GM12878 (cell line): ENCODE measurements at regions not wholly inside any gene's neighbourhood (a gene's known extent, or its start where the extent isn't known, plus 50 kb on each side); places are given as distances from the start of the nearest gene placed in this dataset.

Experiments
- ATAC-seq: fragments of 200-7000 bp; cut with Tn5 transposase; 3 replicates; pipeline ENCODE4 v1.9.1; 2020; ENCODE audit warnings: mild to moderate bottlenecking, moderate library complexity
- BruUV-seq: library from RNA; stranded (reverse); fragments of 400-500 nt; replicated peaks from 2 replicates; lab custom pipeline; 2021; lab: Mats Ljungman, UMichigan
- CTCF ChIA-PET: fragments of 300-600 bp; sonication (Branson Sonifier 250); formaldehyde crosslinking; extraction: SDS; loops from one replicate; lab custom pipeline; 2021; ENCODE audit warnings: inconsistent platforms; lab: Yijun Ruan, JAX
- POLR2A ChIA-PET: fragments of 350-600 bp; formaldehyde crosslinking; extraction: SDS; loops from one replicate; lab custom pipeline; 2021; ENCODE audit warnings: inconsistent platforms; lab: Charles Lee
- RAD21 ChIA-PET: fragments of 300-600 bp; sonication (Branson Sonifier 250); formaldehyde crosslinking; loops from one replicate; lab custom pipeline; 2023; ENCODE audit warnings: antibody characterized with exemption; ENCODE audit not compliant: unreplicated experiment; lab: Charles Lee
- SMC1A ChIA-PET: fragments of 300-600 bp; sonication (Branson Sonifier 250); formaldehyde crosslinking; loops from one replicate; lab custom pipeline; 2023; ENCODE audit not compliant: unreplicated experiment, uncharacterized antibody; lab: Charles Lee
- DNase-seq: peaks from one replicate; pipeline ENCODE4 v3.0.0-alpha.2; 2011; ENCODE audit warnings: low read depth, low spot score
- FAIRE-seq: peaks from 3 replicates; lab custom pipeline; 2011; peaks lifted over from hg19 to GRCh38; lab: Jason Lieb, UNC
- H2AFZ ChIP-seq: 2 replicates; pipeline ENCODE4 v1.6.0; 2011; ENCODE audit warnings: low read depth, low read length, control low read depth; ENCODE audit not compliant: control insufficient read depth
- H3K27ac ChIP-seq: 2 replicates; pipeline ENCODE4 v1.5.1; 2011; ENCODE audit warnings: control low read depth; ENCODE audit not compliant: control insufficient read depth, insufficient read depth
- H3K27me3 ChIP-seq, 2 experiments: replicated peaks in 1 of 2; 2 replicates each; pipeline versions ENCODE4 v1.6.0 to v1.6.1; 2011; ENCODE audit warnings: low read length in 1 of 2; ENCODE audit not compliant: control insufficient read depth in 2 of 2, insufficient read depth in 2 of 2
- H3K36me3 ChIP-seq, 2 experiments: 2 replicates each; pipeline ENCODE4 v1.5.1; 2011; ENCODE audit warnings: low read length in 1 of 2; ENCODE audit not compliant: control insufficient read depth in 2 of 2, insufficient read depth in 2 of 2
- H3K4me1 ChIP-seq: 2 replicates; pipeline ENCODE4 v1.6.1; 2011; ENCODE audit warnings: mild to moderate bottlenecking, low read length, moderate library complexity, mixed read lengths; ENCODE audit not compliant: control insufficient read depth, insufficient read depth
- H3K4me2 ChIP-seq: 2 replicates; pipeline ENCODE4 v1.6.0; 2011; ENCODE audit warnings: control low read depth; ENCODE audit not compliant: control insufficient read depth, insufficient read depth
- H3K4me3 ChIP-seq: fragments of 200-600 bp; sonication (generic); 2 replicates; pipeline ENCODE4 v1.5.1; 2016
- H3K79me2 ChIP-seq: 2 replicates; pipeline ENCODE4 v1.6.0; 2011; ENCODE audit warnings: low read length; ENCODE audit not compliant: control insufficient read depth, insufficient read depth
- H3K9ac ChIP-seq: 2 replicates; pipeline ENCODE4 v1.8.0; 2011; ENCODE audit warnings: low read length, control low read depth, mixed read lengths; ENCODE audit not compliant: control insufficient read depth, insufficient read depth
- H3K9me3 ChIP-seq: replicated peaks from 3 replicates; pipeline ENCODE4 v1.5.1; 2011; ENCODE audit warnings: mild to moderate bottlenecking, low read length; ENCODE audit not compliant: control insufficient read depth, insufficient read depth
- H4K20me1 ChIP-seq: 2 replicates; pipeline ENCODE4 v1.6.0; 2011; ENCODE audit not compliant: control insufficient read depth, insufficient read depth
- BHLHE40 ChIP-seq, 2 experiments: fragments of 450-650 bp in 1 of 2; IDR thresholded peaks; 2 replicates each; pipeline ENCODE4 v1.6.1; 2011 to 2017; ENCODE audit warnings: low read depth in 2 of 2, borderline replicate concordance in 1 of 2, improper control_type of control experiment in 1 of 2, low read length in 1 of 2, mild to moderate bottlenecking in 1 of 2
- HDAC6 ChIP-seq: fragments of 200-600 bp; sonication (generic); IDR thresholded peaks from one replicate; pipeline ENCODE4 v1.8.0; 2017; ENCODE audit warnings: antibody characterized with exemption; ENCODE audit not compliant: unreplicated experiment
- RAD51 ChIP-seq: fragments of 450-650 bp; IDR thresholded peaks from 2 replicates; pipeline ENCODE4 v1.6.1; 2016; ENCODE audit warnings: moderate library complexity, mild to moderate bottlenecking, inconsistent platforms
- SP1 ChIP-seq: IDR thresholded peaks from one replicate; pipeline ENCODE4 v1.6.1; 2011; ENCODE audit warnings: low read depth, low read length
- WGBS: methylation state at CpG from one replicate; pipeline ENCODE4 v1.1.6; 2016; ENCODE audit warnings: low lambda C conversion rate; ENCODE audit not compliant: insufficient replicate concordance, insufficient coverage; ENCODE audit errors: missing lambda C conversion rate; 5-methylcytosine and 5-hydroxymethylcytosine counted together
- in situ Hi-C: fragments of 300-500 bp; cut with MboI; formaldehyde crosslinking; loops from 9 replicates; pipeline ENCODE4 v1.14.3; 2018; ENCODE audit warnings: mixed read lengths
- intact Hi-C: fragments of 100-400 bp; cut with micrococcal nuclease; formaldehyde crosslinking; loops from one replicate; pipeline ENCODE4 v1.14.2; 2022; ENCODE audit not compliant: unreplicated experiment
- TF ChIP-seq, protein P1 (sequence below): fragments of 450-650 bp; IDR thresholded peaks from 2 replicates; pipeline ENCODE4 v1.6.1; 2017; ENCODE audit warnings: mild to moderate bottlenecking, low read depth, inconsistent platforms; ENCODE audit not compliant: poor library complexity, severe bottlenecking
- TF ChIP-seq, protein P2 (sequence below): IDR thresholded peaks from 2 replicates; pipeline ENCODE4 v1.6.1; 2012; ENCODE audit warnings: low read depth, low read length, improper control_type of control experiment
- TF ChIP-seq, protein P3 (sequence below): fragments of 150-350 bp; IDR thresholded peaks from 2 replicates; pipeline ENCODE4 v1.6.1; 2014; ENCODE audit warnings: mild to moderate bottlenecking, low read depth, low read length

DNA sequence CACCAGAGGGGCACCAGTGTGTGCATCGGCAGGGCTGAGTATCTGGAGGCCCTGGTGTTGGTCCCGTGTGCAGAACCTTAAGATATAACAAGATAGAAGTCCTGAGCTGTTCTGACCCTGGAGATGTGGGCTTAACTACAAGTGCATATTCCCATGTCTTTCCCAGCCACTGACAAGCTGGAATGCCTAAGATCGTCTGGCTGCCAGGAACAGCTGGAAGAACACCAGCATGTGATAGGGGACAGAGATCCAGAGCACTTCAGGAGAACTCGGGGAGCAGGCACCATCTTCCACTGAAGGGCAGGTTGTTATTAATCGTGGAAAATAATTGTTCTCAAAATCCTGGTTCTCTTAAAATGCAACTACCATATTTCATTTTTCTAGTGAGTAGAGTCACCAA, 419.9 kb upstream of the RUNX1 start:
- no peak for ATAC-seq
- BruUV-seq, result no TSS peak
- Histone ChIP-seq H3K27ac (no peak overlapping the region), H3K27me3 (no peaks in the 10 kb centered on the region; a peak in 1 of 4 replicates), H3K79me2 (no peaks in the 10 kb centered on the region), H3K9ac (no peak overlapping the region), H3K4me2 (no peak overlapping the region), H2AFZ (no peak overlapping the region), H3K4me3 (no peak overlapping the region), H3K9me3 (no peaks in the 10 kb centered on the region), H3K36me3 (no peaks in the 10 kb centered on the region), H4K20me1 (no peaks in the 10 kb centered on the region), H3K4me1 (no peaks in the 10 kb centered on the region)
- no peak for DNase-seq
- ChIA-PET RAD21 (no interaction called here), CTCF (no interaction called here), POLR2A (interaction anchor here (0.6 kb wide), 1 partner anchor 99 kb away, joined by 3 read pairs; no protein-coding TSS in a partner anchor), SMC1A (no interaction called here)
- FAIRE-seq, result no peak
- 17% methylated on average over 5 of the region's 5 CpGs for WGBS
- intact Hi-C loops, result no loop called here
- in situ Hi-C loops, result no loop called here
- no peak for TF ChIP-seq BHLHE40 (IDR thresholded peaks at IDR 0.05; ENCODE audit: borderline replicate concordance in 1 of 2, low read depth in 2 of 2, low read length in 1 of 2)
- TF ChIP-seq, protein P1, sequence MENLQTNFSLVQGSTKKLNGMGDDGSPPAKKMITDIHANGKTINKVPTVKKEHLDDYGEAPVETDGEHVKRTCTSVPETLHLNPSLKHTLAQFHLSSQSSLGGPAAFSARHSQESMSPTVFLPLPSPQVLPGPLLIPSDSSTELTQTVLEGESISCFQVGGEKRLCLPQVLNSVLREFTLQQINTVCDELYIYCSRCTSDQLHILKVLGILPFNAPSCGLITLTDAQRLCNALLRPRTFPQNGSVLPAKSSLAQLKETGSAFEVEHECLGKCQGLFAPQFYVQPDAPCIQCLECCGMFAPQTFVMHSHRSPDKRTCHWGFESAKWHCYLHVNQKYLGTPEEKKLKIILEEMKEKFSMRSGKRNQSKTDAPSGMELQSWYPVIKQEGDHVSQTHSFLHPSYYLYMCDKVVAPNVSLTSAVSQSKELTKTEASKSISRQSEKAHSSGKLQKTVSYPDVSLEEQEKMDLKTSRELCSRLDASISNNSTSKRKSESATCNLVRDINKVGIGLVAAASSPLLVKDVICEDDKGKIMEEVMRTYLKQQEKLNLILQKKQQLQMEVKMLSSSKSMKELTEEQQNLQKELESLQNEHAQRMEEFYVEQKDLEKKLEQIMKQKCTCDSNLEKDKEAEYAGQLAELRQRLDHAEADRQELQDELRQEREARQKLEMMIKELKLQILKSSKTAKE, result no peak
- TF ChIP-seq HDAC6, result no peak
- no peak for TF ChIP-seq SP1
- TF ChIP-seq, protein P2, sequence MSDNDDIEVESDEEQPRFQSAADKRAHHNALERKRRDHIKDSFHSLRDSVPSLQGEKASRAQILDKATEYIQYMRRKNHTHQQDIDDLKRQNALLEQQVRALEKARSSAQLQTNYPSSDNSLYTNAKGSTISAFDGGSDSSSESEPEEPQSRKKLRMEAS, result no peak
- no peak for TF ChIP-seq RAD51
- TF ChIP-seq, protein P3, sequence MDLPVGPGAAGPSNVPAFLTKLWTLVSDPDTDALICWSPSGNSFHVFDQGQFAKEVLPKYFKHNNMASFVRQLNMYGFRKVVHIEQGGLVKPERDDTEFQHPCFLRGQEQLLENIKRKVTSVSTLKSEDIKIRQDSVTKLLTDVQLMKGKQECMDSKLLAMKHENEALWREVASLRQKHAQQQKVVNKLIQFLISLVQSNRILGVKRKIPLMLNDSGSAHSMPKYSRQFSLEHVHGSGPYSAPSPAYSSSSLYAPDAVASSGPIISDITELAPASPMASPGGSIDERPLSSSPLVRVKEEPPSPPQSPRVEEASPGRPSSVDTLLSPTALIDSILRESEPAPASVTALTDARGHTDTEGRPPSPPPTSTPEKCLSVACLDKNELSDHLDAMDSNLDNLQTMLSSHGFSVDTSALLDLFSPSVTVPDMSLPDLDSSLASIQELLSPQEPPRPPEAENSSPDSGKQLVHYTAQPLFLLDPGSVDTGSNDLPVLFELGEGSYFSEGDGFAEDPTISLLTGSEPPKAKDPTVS, result no peak
